NCI-H128 (cell line): ENCODE measurements at regions not wholly inside any gene's neighbourhood (a gene's known extent, or its start where the extent isn't known, plus 50 kb on each side); places are given as distances from the start of the nearest gene placed in this dataset.
"Not testable (repeated sequence)": the region's sequence is repeated elsewhere in the genome, so short reads cannot be mapped to it uniquely, and the experiment has no call there.

Source experiments
- DNase-seq: peaks from one replicate; lab custom pipeline; 2025; ENCODE audit not compliant: unreplicated experiment; lab: John Stamatoyannopoulos, UW

DNA sequence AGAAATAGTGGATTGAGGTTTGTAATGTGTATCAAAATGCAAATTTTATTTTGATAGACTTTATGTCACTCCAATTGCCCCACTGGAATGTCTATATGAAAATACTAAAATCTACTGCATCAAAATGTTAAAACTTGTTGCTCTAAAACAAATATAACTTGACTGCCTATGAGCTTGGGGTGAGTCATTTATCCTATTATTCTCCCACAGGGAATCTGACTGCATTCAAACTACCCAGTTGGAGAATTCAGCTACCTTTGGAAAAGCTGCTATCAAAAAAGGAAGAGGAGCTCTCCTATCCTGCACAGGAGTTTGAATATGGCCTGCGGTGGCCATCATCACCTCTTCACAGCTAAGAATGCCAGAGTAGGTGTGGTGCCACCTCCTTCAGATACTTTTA is 173.1 kb downstream of the KLHL28 start:
- no peak for DNase-seq

DNA sequence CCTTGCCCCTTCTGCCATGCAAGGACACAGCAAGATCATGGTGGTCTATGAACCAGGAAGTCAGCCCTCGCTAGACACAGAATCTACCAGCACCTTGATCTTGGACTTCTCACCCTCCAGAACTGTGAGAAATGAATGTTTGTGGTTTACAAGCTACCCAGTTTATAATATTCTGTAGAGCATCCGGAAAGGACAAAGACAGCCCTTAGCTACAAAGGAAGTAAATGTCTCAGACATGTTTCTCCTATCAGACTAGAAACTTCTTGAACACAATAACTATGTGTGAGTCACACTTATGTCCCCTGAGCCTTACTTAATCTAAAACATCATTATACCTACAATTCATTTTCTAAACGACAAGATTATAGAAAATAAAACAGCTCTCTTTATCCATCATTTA is 176.7 kb downstream of the KLHL28 start:
- DNase-seq: no peak

DNA sequence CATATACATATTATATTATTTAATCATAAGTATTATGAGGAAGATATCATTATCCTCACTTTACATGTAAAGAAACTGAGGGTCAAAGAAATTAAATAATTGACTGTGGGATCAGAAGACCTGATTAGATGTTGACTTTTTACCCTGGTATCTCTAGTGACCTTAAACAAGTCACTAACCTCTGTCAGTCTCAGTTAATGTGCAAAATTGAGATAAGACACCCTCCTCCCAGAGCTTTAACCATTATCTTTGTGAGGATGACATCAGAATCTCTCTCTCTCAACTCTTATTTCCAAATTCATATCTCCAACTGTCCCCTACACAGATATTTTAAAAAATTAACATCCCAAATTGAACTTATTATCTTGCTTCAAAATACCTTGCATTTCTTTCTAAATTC is 177.8 kb downstream of the KLHL28 start:
- DNase-seq: no peak

DNA sequence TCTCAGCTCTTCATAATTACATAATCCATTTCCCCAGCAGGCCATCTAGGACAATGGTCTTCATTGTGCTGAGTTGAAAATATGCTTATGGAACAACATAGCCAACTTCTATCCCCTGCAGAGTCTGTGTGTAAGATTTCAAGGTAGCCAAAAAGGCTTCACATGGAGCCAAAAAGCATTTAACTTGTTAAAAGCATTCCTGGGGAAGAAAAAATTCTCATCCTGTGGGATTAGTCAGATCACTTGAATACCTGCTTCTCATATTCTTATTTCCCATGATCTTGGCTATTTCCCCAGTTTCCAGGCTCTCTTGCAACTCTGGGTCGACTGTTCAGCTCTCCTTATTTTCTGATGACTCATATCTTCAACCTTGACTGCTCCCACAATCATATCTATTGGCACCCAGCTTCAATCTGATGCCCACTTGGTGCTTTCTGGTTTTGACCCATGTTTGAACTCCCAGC is 178.9 kb downstream of the KLHL28 start:
- DNase-seq: no peak

DNA sequence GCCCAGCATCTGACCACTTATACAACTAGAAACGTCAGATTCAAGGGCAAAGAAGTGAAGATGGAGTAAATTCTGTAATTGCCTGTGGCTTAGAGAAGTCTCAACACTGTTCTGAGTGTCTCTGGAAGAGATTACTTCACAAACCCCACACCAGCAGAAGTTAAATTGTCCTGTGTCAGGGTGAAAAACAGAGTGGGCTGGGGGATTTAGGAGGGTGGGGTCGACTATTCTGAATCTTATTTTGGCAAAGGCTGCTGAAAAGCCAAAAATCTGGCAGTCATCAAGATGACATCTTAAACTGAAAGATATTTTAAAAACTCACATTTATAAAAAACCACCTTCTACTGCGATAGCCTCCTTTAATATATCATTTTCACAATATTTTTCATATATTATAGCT is 180.8 kb downstream of the KLHL28 start:
- DNase-seq: no peak

DNA sequence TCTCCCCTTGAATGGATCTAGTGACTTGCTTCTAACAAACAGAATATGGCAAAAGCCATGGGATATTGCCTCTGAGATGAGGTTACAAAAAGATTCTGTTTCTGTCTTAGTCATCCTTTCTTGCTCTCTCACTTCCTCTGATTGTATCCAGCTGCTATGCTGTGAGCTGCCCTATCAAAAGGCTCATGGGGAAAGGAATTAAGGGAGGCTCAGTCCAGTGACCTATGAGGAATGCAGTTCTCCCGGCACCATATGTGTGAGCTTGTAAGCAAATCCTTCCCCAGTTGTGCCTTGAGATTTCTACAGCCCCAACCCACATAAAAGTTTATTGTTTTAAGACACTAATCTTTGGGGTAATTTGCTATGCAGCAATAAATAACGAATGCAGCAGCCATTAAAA is 183.1 kb downstream of the KLHL28 start:
- no peak for DNase-seq

DNA sequence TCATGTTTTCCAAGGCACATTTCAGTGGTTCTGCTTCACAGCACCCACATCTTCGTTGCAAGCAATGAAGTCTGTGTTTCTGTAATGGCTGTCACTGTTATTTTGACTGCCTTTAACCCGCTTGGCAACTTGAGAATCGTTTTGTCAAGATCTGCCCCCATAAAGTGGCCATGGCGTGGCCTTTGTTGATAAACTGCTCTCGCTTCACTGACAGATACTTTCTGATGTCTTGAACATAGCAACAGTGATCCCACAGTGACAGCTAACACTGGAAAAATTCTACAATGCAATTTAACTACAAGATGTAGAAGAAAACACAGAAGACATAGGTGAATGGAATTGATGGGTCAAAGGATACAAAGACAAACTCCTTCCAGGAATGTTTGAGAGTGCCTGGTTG is 184.2 kb downstream of the KLHL28 start:
- no peak for DNase-seq

DNA sequence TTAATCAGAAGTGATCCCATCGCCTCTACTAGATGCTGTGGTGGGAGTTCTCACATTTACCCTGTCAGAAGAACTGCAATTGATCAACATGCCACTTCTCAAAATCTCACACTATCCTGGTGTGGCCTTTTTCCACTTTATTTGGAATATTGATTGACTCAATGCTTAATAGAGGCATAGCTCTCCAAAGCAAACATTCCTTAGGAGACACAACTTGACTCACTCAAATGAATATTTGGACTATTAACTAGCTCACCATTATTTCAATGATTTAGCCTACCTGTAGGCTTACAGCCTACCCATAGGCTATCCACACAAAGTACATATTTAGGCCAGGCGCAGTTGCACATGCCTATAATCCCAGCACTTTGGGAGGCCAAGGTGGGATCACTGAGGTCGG is 186.5 kb downstream of the KLHL28 start:
- DNase-seq: no peak

DNA sequence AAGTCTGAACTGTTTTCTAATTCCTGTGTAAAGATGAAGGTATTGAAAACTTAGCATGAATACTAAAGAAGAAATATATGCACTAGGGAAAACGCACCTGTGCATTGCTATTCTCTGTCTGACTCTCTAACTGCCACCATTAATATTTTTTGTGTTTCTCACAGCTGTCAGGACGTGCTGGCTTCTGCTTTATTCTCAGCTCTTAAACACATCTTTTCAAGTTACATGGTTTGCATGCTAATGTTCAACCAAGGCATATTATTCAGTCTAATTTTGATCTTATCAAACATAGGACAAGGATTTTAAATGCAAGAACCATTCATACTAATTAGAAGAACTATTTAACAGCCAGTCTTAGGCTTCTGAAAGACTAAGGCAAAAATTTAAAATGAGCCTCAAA is 187.4 kb downstream of the KLHL28 start:
- DNase-seq: no peak

DNA sequence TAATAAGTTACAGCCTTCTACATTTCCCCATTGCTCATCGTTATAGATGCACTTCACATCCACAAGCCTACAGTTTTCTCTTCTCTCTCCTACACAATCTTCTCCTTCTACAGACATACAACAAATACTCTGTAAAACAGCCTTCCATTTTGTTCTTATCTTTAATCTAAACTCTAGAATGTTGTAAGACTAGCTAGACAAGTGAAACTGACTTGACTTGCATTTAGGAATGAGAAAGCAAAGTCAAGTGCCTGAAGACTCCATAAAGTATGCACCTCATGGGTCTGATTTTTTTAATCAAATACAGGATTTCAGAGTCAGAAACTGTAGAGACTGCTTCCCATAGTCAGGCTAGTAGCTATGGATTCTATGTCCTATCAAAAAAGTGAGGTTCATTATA is 190.3 kb downstream of the KLHL28 start:
- DNase-seq: no peak

DNA sequence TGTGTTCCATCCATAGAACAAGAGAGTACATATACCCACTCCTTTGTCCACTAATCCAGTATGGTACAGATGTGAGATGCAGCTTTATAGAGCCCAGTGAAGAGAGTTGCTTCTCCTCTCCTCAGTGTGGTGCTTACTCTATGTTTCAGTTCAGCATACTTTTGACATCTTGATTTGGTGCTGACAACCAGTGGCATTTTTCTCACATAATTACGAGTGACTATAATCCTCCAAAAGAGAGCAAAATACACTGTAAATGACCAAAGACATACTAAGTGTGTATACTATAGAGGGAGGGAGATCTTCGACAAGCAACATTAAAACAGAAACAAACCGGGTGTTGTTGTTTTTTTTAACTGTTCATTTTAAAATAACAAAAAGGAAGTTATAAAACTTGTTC is 191.5 kb downstream of the KLHL28 start:
- DNase-seq: no peak

DNA sequence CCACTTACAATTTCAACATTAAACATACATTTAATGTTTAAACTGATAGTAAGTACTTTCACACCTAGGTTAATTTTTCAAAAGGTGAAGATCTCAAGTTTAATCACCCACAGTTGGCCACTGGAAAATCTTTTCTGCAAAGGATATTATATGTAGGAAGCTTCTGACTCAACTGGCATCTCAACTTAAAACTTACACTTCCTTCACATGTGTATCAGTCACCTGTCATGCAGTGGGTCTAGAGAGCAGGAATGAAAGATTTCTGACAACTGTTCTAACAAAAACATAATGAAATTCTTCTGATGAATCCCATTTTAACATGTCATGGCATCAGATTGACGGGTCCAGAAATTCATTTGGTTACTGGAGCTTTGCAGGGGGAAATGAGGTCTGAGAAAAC is 192.8 kb downstream of the KLHL28 start:
- no peak for DNase-seq

DNA sequence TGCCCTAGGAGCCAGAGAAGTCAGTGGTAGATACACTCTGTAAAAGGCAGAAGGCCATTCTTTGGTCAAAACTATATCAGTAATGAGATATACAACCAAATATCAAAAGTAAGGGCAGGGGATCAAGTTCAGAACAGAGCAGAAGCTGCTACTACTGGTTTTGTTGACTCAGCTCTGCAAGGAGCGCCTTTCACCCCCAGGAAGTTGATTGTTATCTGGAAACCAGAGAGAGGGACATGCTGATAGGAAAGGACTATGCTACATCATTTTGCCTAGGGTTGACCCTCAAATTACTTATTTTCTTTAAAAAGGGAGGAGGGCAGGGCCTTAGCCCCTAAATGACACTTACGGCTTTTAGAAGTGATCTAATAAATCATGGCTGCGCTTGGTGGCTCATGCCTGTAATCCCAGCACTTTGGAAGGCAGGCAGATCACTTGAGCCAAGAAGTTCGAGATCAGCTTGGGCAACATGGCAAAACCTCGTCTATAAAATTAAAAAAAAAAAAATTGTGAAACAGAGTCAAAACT is 194.0 kb downstream of the KLHL28 start:
- no peak for DNase-seq

DNA sequence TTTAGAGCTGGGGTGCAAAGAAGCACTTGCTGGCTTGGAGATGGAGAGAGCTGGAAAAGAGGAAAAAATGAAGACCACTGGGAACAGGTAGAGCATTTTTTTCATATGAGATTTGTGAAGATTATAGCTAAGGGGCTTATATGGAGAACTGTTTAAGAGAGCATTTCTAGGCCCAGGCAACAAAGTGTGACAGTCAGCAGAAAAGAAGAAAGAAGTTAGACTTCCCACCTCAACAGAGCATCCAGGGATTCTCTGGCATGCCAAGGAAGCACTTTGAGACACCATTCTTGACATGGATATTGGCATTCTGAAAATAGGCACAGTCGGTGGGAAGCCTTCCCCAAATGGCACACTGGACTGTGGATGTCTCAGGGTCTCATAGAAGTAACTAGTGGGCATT is 195.5 kb downstream of the KLHL28 start:
- no peak for DNase-seq

DNA sequence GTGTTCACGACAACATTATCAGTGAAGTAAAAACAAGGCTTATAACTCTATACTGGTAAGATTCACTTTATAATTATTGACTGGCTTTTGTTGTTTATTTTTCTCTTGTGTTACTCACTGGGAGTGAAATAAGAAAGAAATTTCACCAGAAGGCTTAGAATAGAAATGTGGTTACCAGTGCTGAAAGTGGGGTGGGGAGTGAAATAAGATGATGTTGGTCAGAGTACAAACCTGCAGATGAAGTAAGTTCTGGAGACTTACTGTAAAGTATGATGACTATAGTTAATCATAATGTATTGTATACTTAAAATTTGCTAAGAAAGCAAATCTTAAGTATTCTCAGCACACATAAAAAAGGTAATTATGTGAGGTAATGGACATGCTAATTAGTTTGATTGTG is 198.4 kb downstream of the KLHL28 start:
- DNase-seq: no peak

DNA sequence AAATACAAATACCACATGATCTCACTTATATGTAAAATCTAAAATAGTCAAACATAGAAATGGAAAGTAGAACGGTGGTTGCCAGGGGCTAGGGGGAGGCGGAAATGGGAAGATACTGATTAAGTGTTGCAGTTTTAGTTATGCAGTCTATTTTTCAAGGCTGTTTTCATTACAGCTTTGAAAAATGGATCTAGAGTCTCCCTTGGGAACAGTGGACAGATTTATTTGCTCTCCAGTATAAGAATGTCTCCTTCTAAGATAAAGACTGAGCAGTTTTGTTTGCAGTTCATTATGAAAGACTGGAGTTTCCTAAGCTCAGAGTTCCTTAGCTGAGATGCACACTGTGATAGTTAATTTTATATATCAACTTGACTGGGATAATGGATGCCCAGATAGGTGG is 202.5 kb downstream of the KLHL28 start:
- no peak for DNase-seq

DNA sequence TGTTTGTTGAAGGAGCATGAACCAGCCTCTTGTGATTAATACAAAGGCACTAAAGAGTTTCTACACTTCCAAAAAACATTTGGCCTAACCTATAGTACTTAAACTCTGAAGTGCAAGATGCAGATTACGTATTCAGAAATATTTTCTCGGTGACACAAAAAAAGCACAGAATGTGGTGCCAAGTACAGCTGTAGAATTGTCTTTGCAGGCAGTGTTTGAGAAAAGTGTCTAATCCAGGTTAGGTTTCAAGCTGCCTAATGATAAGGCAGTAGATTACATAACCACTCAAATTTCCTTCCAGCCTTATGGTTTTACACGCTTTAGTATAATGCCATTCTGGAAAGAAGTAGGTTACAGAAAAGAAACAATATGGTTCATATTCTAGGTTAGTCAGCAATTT is 205.2 kb downstream of the KLHL28 start:
- no peak for DNase-seq

DNA sequence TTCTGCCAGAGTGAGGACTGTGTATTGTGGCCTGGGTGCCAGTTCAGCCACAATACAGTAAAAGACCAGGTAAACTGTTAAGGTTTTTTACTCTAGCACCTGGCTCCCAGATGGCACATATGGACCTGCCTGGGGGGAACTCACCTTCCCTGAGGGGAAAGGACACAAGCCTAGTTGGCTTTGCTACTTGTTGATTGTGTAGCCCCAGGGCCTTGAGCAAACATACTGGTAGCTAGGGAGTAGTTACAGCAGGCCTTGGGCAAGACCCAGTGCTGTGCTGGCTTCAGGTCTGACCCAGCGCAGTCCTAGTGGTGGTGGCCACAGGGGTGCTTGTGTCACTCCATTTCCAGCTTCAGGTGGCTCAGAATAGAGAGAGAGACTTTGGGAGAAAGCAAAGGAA is 216.4 kb downstream of the KLHL28 start:
- DNase-seq: no peak

DNA sequence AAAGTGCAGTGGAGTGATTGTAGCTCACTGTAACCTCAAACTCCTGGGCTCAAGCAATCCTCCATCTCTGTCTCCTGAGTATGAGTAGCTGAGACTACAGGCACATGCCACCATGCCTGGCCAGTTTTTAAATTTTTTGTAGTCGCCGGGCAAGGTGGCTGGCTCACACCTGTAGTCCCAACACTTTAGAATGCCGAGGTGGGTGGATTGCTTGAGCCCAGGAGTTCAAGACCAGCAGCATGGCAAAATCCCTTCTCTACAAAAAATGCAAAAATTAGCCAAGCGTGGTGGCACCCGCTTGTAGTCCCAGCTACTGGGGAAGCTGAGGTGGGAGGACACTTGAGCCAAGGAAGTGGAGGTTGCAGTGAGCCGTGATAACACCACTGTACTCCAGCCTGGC is 219.5 kb downstream of the KLHL28 start:
- no peak for DNase-seq

DNA sequence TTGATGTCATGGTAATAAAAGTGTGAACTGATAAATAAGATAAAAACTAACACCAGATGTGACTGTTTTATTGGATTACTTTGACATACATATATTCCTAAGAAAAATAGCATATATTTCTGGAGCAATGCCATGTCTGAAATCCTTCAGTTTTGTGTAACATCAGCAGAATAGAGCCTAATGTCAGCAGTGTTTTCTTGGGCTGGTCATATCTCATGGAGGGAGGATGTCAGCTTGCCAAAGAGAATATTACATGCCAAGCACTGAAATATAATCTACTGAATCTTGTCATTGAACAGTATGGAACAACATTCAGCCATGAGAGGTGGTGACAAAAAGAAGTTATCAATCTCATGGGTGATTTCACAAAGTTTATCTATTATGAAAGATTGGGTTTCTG is 220.3 kb downstream of the KLHL28 start:
- no peak for DNase-seq

DNA sequence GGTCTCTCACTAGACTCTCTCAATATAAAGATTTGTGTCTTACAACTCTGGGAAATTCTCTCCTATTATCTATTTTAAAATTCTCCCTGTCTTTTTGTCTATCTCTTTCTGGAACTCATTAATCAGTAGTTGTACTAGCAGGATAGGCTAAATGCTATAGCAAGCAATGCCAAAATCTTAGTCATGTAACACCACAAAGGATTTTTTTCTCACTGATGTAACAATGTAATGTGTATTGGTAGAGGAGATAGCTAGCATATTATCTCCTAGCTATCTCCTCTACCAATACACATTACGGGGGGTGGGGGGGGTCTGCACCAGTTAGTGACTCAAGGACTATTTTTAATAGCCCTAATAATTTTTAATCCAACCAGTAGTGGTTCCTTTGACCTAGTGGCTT is 225.4 kb downstream of the KLHL28 start:
- DNase-seq: no peak

DNA sequence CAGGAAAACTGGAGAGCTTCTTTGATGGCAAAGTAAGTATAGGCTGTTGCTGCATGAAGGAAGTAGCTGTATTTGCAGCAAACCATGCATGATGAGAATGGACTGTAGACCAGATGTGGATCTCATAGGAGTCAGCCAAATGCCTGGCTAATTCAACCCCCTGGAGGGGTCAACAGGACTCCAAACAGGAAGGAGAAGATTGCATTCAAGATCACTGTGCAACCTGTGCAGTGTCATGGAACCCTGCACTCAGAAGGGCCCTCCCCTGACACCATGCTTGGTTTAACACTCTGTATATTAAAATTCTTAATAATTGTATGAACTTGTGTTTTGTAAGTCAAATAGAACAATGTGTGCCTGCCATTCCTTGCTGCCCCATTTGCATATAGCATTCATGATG is 225.1 kb upstream of the FSCB start:
- DNase-seq: no peak

DNA sequence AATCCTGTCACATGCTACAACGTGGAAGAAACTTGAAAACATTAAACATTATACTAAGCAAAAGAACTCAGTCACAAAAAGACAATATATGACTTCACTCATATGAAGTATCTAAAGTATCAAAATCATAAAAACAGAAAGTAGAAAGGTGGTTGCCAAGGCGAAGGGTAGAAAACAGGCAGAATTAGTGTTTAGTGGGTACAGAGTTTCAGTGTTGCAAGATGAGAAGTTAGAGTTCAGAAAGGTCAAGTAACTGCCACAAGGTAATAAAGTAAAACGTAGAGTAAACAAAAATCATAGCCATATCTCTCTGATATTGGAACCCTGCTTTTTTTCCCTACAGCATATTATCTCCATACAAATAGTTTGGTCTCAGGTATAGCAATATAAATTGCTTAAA is 223.8 kb upstream of the FSCB start:
- no peak for DNase-seq

DNA sequence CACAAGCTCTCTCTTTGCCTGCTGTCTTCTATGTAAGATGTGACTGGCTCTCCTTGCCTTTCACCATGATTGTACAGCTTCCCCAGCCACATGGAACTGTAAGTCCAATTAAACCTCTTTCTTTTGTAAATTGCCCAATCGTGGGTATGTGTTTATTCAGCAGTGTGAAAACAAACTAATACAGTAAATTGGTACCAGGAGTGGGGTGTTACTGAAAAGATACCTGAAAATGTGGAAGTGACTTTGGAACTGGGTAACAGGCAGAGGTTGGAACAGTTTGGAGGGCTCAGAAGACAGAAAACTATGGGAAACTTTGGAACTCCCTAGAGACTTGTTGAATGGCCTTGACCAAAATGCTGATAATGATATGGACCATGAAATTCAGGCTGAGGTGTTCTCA is 214.3 kb upstream of the FSCB start:
- not testable (repeated sequence) for DNase-seq
